ENCODE measurements at regions not wholly inside any gene's neighbourhood (a gene's known extent, or its start where the extent isn't known, plus 50 kb on each side); places are given as distances from the start of the nearest gene placed in this dataset.

- DNase-seq, result no peak
These were observed 297.4 kb upstream of the PCDH15 start for GRCh38 chr10:55098452-55098851.

GRCh38 chr10:55091691-55092328, 290.8 kb upstream of the PCDH15 start:
- DNase-seq, result peak in 1 of 2 donors; percentile 16

GRCh38 chr10:55078121-55078520, 277.1 kb upstream of the PCDH15 start:
- no peak for DNase-seq

GRCh38 chr10:55065185-55065584, 264.2 kb upstream of the PCDH15 start:
- no peak for DNase-seq

GRCh38 chr10:55063811-55064210, 262.8 kb upstream of the PCDH15 start:
- no peak for DNase-seq

GRCh38 chr10:55062349-55062748, 261.3 kb upstream of the PCDH15 start:
- no peak for DNase-seq

- no peak for DNase-seq
These were observed 257.8 kb upstream of the PCDH15 start for GRCh38 chr10:55058800-55059199.

GRCh38 chr10:55051515-55051914, 250.5 kb upstream of the PCDH15 start:
- no peak for DNase-seq

GRCh38 chr10:55048830-55049498, 247.9 kb upstream of the PCDH15 start:
- no peak for DNase-seq

- no peak for DNase-seq
These were observed 242.5 kb upstream of the PCDH15 start for GRCh38 chr10:55043540-55043939.

GRCh38 chr10:55033061-55033460, 232.0 kb upstream of the PCDH15 start:
- no peak for DNase-seq

GRCh38 chr10:55024713-55025112, 223.7 kb upstream of the PCDH15 start:
- peak in 1 of 2 donors; percentile 13 for DNase-seq

GRCh38 chr10:55019439-55019838, 218.4 kb upstream of the PCDH15 start:
- peak in 1 of 2 donors; percentile 27 for DNase-seq

GRCh38 chr10:55013318-55013717, 212.3 kb upstream of the PCDH15 start:
- no peak for DNase-seq

- no peak for DNase-seq
These were observed 201.4 kb upstream of the PCDH15 start for GRCh38 chr10:55002420-55002819.

- no peak for DNase-seq
These were observed 200.4 kb upstream of the PCDH15 start for GRCh38 chr10:55001422-55001821.

GRCh38 chr10:54993148-54993547, 192.1 kb upstream of the PCDH15 start:
- no peak for DNase-seq

GRCh38 chr10:54985732-54986131, 184.7 kb upstream of the PCDH15 start:
- no peak for DNase-seq

GRCh38 chr10:54983255-54983654, 182.2 kb upstream of the PCDH15 start:
- no peak for DNase-seq

- DNase-seq, result no peak
These were observed 161.3 kb upstream of the PCDH15 start for GRCh38 chr10:54962134-54962900.

GRCh38 chr10:54961040-54961439, 160.0 kb upstream of the PCDH15 start:
- no peak for DNase-seq

GRCh38 chr10:54958844-54959243, 157.8 kb upstream of the PCDH15 start:
- no peak for DNase-seq

GRCh38 chr10:54947605-54948004, 146.6 kb upstream of the PCDH15 start:
- no peak for DNase-seq

- no peak for DNase-seq
These were observed 139.4 kb upstream of the PCDH15 start for GRCh38 chr10:54940418-54940817.

All from hippocampal formation (tissue), 2 donors.